Transverse colon (tissue), 4 donors: ENCODE measurements at regions not wholly inside any gene's neighbourhood (a gene's known extent, or its start where the extent isn't known, plus 50 kb on each side); places are given as distances from the start of the nearest gene placed in this dataset.

Experiments
- CTCF ChIP-seq, 5 experiments: fragments of 200-600 bp in 3 of 5; fragments of 450-650 bp in 2 of 5; sonication (generic) in 3 of 5; IDR thresholded peaks; 1 replicate in 2 of 5; 2 replicates in 3 of 5; pipeline ENCODE4 v1.5.1; 2016 to 2017; ENCODE audit warnings: antibody characterized with exemption in 5 of 5, inconsistent platforms in 3 of 5, mild to moderate bottlenecking in 2 of 5, moderate library complexity in 1 of 5
- EP300 ChIP-seq: sonication (generic); formaldehyde crosslinking; IDR thresholded peaks from one replicate; pipeline ENCODE4 v1.6.1; 2017; ENCODE audit warnings: antibody characterized with exemption, low read depth
- POLR2A ChIP-seq: fragments of 450-650 bp; IDR thresholded peaks from one replicate; pipeline ENCODE4 v1.6.1; 2016; ENCODE audit warnings: antibody characterized with exemption, mild to moderate bottlenecking, moderate library complexity
- POLR2AphosphoS5 ChIP-seq, 3 donors: sonication (generic); formaldehyde crosslinking; IDR thresholded peaks; one replicate each; pipeline ENCODE4 v1.6.1; 2016; ENCODE audit warnings: antibody characterized with exemption in 3 of 3

- TF ChIP-seq CTCF (IDR thresholded peaks at IDR 0.05) (no peak), POLR2A (no peak), POLR2AphosphoS5 (IDR thresholded peaks at IDR 0.05) (no peak), EP300 (no peak)
Measured at GRCh38 chrX:15072880-15073279, 197.0 kb downstream of the ASB9 start.
